K562 (cell line): ENCODE measurements at regions not wholly inside any gene's neighbourhood (a gene's known extent, or its start where the extent isn't known, plus 50 kb on each side); places are given as distances from the start of the nearest gene placed in this dataset.

Experiments
- C11orf30 ChIP-seq: fragments of 450-650 bp; IDR thresholded peaks from 2 replicates; pipeline ENCODE4 v1.6.1; 2016; ENCODE audit warnings: low read depth, mild to moderate bottlenecking
- PCBP2 ChIP-seq: fragments of 200-400 bp; formaldehyde crosslinking; IDR thresholded peaks from 2 replicates; pipeline ENCODE4 v1.6.1; 2018; ENCODE audit warnings: low read length, low read depth, mild to moderate bottlenecking, moderate library complexity; ENCODE audit not compliant: poor library complexity, severe bottlenecking
- TF ChIP-seq, protein P1 (sequence below), 3 experiments: fragments of 200-800 bp in 1 of 3; fragments of 250-450 bp in 1 of 3; fragments of 450-650 bp in 1 of 3; sonication (Bioruptor Pico) in 1 of 3; sonication (Bioruptor generic) in 1 of 3; formaldehyde crosslinking in 1 of 3; IDR thresholded peaks; 2 replicates each; pipeline versions ENCODE4 v1.6.1 to v1.8.0; 2016 to 2022; ENCODE audit warnings: mild to moderate bottlenecking in 2 of 3, missing genetic modification characterization in 2 of 3, missing compliant biosample characterization in 1 of 3, moderate library complexity in 1 of 3
- TF ChIP-seq, protein P2 (sequence below): fragments of 250-450 bp; sonication (Bioruptor Pico); IDR thresholded peaks from 2 replicates; pipeline ENCODE4 v1.5.0; 2020; ENCODE audit warnings: mild to moderate bottlenecking
- TF ChIP-seq, protein P3 (sequence below): fragments of 450-650 bp; IDR thresholded peaks from 2 replicates; pipeline ENCODE4 v1.6.1; 2016; ENCODE audit warnings: antibody characterized with exemption

DNA sequence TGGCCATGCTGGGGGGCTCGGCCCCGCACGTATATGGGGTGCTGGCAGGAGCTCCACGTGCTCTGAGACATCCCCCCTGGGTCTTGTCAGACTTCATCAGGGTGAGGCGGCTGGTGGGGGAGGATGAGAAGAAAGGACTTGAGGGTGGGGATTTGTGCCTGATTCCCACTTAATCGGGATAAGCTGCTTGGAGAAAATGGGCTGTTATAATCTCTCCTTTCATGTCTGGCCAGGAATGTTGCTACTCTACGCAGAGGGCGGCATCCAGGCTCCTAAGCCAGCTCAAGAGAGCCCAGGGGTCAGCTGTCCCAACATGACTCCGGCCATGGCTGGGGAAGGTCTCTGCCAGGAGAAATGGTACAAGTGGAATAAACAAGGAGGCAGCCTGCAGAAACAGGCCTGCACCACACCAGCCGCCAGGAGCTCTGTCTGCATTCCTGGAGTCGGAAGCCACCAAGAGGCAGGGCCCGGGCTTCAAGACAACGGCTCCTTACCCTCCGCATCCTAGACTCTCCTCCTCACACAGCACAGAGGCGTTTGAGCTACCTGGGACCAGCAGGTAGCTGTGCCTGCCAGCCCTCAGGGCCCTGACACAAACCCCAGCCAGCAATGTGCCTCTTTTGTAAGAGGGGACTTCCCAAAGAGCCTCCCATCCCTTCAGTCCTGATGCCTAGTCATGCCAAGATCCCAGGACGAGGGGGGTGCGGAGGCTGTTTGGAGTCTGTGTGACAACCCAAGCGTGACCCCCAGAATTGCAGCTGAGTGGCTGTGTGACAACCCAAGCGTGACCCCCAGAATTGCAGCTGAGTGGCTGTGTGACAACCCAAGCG is 195.8 kb upstream of the DIO3 start (continued):
- TF ChIP-seq, protein P1, sequence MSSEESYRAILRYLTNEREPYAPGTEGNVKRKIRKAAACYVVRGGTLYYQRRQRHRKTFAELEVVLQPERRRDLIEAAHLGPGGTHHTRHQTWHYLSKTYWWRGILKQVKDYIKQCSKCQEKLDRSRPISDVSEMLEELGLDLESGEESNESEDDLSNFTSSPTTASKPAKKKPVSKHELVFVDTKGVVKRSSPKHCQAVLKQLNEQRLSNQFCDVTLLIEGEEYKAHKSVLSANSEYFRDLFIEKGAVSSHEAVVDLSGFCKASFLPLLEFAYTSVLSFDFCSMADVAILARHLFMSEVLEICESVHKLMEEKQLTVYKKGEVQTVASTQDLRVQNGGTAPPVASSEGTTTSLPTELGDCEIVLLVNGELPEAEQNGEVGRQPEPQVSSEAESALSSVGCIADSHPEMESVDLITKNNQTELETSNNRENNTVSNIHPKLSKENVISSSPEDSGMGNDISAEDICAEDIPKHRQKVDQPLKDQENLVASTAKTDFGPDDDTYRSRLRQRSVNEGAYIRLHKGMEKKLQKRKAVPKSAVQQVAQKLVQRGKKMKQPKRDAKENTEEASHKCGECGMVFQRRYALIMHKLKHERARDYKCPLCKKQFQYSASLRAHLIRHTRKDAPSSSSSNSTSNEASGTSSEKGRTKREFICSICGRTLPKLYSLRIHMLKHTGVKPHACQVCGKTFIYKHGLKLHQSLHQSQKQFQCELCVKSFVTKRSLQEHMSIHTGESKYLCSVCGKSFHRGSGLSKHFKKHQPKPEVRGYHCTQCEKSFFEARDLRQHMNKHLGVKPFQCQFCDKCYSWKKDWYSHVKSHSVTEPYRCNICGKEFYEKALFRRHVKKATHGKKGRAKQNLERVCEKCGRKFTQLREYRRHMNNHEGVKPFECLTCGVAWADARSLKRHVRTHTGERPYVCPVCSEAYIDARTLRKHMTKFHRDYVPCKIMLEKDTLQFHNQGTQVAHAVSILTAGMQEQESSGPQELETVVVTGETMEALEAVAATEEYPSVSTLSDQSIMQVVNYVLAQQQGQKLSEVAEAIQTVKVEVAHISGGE (CRISPR knock-in tag; IDR thresholded peaks at IDR 0.05) = no peak
- TF ChIP-seq C11orf30 (no peak), PCBP2 (no peak)
- TF ChIP-seq, protein P2, sequence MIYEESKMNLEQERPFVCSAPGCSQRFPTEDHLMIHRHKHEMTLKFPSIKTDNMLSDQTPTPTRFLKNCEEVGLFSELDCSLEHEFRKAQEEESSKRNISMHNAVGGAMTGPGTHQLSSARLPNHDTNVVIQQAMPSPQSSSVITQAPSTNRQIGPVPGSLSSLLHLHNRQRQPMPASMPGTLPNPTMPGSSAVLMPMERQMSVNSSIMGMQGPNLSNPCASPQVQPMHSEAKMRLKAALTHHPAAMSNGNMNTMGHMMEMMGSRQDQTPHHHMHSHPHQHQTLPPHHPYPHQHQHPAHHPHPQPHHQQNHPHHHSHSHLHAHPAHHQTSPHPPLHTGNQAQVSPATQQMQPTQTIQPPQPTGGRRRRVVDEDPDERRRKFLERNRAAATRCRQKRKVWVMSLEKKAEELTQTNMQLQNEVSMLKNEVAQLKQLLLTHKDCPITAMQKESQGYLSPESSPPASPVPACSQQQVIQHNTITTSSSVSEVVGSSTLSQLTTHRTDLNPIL (CRISPR knock-in tag) = no peak
- TF ChIP-seq, protein P3, sequence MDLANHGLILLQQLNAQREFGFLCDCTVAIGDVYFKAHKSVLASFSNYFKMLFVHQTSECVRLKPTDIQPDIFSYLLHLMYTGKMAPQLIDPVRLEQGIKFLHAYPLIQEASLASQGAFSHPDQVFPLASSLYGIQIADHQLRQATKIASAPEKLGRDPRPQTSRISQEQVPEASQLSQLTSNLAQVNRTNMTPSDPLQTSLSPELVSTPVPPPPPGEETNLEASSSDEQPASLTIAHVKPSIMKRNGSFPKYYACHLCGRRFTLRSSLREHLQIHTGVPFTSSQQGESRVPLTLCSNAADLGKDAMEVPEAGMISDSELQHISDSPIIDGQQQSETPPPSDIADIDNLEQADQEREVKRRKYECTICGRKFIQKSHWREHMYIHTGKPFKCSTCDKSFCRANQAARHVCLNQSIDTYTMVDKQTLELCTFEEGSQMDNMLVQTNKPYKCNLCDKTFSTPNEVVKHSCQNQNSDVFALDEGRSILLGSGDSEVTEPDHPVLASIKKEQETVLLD = no peak
